Activated CD8-positive, alpha-beta T cell treated with anti-CD3 and anti-CD28 coated beads, Interleukin-2, amount 10 ng/mL, durations not matched to agents 7 days and 5 days (primary cell): ENCODE measurements at regions not wholly inside any gene's neighbourhood (a gene's known extent, or its start where the extent isn't known, plus 50 kb on each side); places are given as distances from the start of the nearest gene placed in this dataset.

Experiments used
- ATAC-seq: fragments of 150-1000 bp; cut with Tn5 transposase; one replicate; pipeline ENCODE4 v1.10.0; 2021; ENCODE audit warnings: moderate library complexity
- CTCF ChIA-PET: fragments of 350-600 bp; sonication (Branson Sonifier 250); formaldehyde crosslinking; loops from one replicate; lab custom pipeline; 2021; ENCODE audit warnings: antibody characterized with exemption; lab: Charles Lee
- POLR2A ChIA-PET: fragments of 350-600 bp; sonication (Branson Sonifier 250); formaldehyde crosslinking; loops from one replicate; lab custom pipeline; 2021; ENCODE audit warnings: antibody characterized with exemption; lab: Charles Lee
- DNase-seq: peaks from one replicate; pipeline ENCODE4 v3.0.0-alpha.2; 2020
- H3K27ac Mint-ChIP-seq: one replicate; pipeline ENCODE4 v1.8.0; 2021; ENCODE audit warnings: mild to moderate bottlenecking, mixed read lengths
- H3K27me3 Mint-ChIP-seq: one replicate; pipeline ENCODE4 v1.8.0; 2021; ENCODE audit warnings: low read depth, mixed read lengths
- H3K36me3 Mint-ChIP-seq: one replicate; pipeline ENCODE4 v1.8.0; 2021; ENCODE audit warnings: low read depth, mixed read lengths
- H3K4me1 Mint-ChIP-seq: one replicate; pipeline ENCODE4 v1.8.0; 2021; ENCODE audit warnings: low read depth, mixed read lengths
- H3K4me3 Mint-ChIP-seq: one replicate; pipeline ENCODE4 v1.8.0; 2021; ENCODE audit warnings: mild to moderate bottlenecking, mixed read lengths
- H3K9me3 Mint-ChIP-seq: one replicate; pipeline ENCODE4 v1.8.0; 2022; ENCODE audit warnings: mixed read lengths; ENCODE audit not compliant: insufficient read depth

DNA sequence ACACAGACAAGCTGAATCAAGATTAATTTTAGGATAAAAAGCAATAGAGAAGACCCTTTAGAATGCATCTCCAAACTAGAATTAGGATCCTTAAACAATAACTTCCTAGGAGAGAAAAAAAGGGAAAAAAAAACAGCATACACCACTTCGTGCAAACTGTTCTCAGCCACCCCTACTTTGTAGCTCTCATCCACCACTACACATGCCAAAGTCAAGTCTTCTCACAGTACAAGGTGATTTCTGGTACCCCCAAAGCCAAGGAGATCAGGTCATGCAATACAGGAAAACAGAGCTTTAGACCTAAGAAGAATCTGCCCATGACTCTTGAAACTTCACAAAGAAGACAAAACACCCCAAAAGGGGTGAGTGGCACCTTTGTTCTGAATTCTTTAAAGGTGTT is 166.9 kb downstream of the SUCNR1 start:
- no peak for ATAC-seq
- ChIA-PET CTCF (interaction anchor here (1.2 kb wide), 1 partner anchor 14 kb away, joined by 3 read pairs; no protein-coding TSS in a partner anchor), POLR2A (no interaction called here)
- Mint-ChIP-seq H3K36me3 (no peaks in the 10 kb centered on the region), H3K27ac (no peak overlapping the region), H3K4me3 (no peak overlapping the region), H3K27me3 (peaks cover 4% of the 10 kb centered on the region), H3K4me1 (peaks cover 2% of the 10 kb centered on the region), H3K9me3 (peaks cover 24% of the 10 kb centered on the region)
- no peak for DNase-seq

DNA sequence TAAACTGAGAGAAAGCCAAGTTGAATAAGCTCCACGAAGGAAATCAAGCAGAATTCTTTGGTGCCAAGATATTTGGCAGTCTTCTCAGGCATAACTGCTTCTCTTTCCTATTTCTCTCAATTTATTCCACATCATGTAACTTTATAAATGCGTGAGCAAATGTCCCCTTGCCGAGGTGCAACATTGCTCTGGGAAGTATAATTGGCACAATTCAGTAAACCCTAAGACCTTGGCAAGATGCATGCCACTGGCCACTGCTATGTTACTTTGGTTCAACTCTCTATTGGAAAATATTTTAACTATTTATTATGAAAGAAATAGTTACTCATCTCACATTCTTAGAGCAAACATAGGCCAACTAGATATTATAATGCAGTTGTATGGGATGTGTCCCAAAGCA is 170.2 kb downstream of the SUCNR1 start:
- H3K9me3 Mint-ChIP-seq, result peaks cover 6% of the 10 kb centered on the region
- ATAC-seq, result no peak
- CTCF ChIA-PET, result no interaction called here

DNA sequence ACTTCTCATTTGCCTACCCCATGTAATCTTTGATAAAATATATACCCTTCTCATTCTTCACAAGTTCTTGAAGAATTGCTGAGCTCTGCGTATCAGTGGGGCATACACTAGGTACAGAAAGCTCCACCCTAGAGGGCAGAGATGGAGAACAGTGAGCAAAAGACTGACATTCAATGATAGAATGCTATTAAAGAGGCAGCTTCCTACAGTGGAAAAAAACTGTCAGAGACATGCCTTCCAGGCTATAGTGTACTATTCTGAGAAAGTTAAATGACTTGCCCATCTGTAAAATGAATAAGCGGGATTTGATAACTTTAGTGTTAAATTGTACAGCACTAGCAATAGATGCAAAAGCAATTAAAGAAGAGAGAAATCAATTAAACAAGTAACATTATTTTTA is 172.8 kb downstream of the SUCNR1 start:
- no peak for ATAC-seq
- H3K27me3 Mint-ChIP-seq, result peaks cover 8% of the 10 kb centered on the region
- CTCF ChIA-PET, result no interaction called here
- H3K4me1 Mint-ChIP-seq, result no peaks in the 10 kb centered on the region
- H3K9me3 Mint-ChIP-seq, result peaks cover 3% of the 10 kb centered on the region
- no peak overlapping the region for H3K27ac Mint-ChIP-seq
- no peak overlapping the region for H3K4me3 Mint-ChIP-seq
- POLR2A ChIA-PET, result no interaction called here
- H3K36me3 Mint-ChIP-seq, result no peaks in the 10 kb centered on the region
- no peak for DNase-seq

More for the DNA sequence above, 170.2 kb downstream of the SUCNR1 start:
- DNase-seq, result no peak
- Mint-ChIP-seq H3K4me3 (no peak overlapping the region), H3K36me3 (no peaks in the 10 kb centered on the region), H3K27me3 (peaks cover 8% of the 10 kb centered on the region), H3K27ac (no peak overlapping the region), H3K4me1 (peaks cover 2% of the 10 kb centered on the region)
- POLR2A ChIA-PET, result no interaction called here

DNA sequence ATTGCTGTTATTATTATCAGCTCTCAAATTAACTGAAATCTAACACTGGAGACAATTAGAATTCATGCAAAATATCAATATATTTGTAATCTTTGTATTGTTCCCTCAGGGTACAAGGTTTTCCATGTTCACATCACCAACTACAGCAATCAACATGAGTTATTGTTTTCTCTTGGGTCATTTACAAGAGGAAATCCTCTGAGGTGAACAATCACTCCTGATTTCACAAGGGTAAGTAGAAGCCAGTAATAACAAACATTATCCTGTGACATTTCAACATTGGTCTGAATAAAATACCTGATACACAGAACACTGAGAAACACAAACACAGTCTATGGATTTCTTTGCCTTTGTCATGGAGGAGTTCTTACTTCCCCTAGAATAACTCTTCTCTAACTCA is 174.0 kb downstream of the SUCNR1 start:
- H3K36me3 Mint-ChIP-seq, result no peaks in the 10 kb centered on the region
- H3K27ac Mint-ChIP-seq, result no peak overlapping the region
- peaks cover 6% of the 10 kb centered on the region for H3K27me3 Mint-ChIP-seq

DNA sequence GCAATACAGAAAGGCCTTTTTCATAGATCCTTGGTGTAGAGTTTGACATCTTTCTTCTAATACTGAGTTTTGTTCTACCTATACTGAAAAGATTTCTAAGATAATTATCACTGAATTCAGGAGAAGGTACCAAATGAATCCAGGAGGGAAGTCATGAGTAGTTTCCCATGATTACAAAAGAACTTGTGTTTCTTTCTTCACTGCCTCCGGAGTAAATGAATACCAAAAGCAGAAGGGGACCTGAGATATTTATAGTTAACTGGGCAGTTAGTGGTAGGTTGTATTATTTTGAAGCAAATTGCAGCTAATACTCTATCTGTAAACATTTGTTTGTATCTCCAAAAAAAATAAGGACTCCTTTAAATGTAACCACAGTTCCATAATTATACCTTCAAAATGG is 175.4 kb downstream of the SUCNR1 start:
- ChIA-PET CTCF (interaction anchor here (0.6 kb wide), 1 partner anchor 13 kb away, joined by 3 read pairs; no protein-coding TSS in a partner anchor), POLR2A (no interaction called here)
- H3K9me3 Mint-ChIP-seq, result no peaks in the 10 kb centered on the region
- DNase-seq (no peak), ATAC-seq (no peak)
- no peak overlapping the region for H3K27ac Mint-ChIP-seq
- peaks cover 6% of the 10 kb centered on the region for H3K27me3 Mint-ChIP-seq
- H3K4me3 Mint-ChIP-seq, result no peak overlapping the region
- H3K36me3 Mint-ChIP-seq, result no peaks in the 10 kb centered on the region
- H3K4me1 Mint-ChIP-seq, result no peaks in the 10 kb centered on the region

More for the DNA sequence above, 174.0 kb downstream of the SUCNR1 start:
- DNase-seq (no peak), ATAC-seq (no peak)
- ChIA-PET CTCF (no interaction called here), POLR2A (no interaction called here)
- Mint-ChIP-seq H3K9me3 (no peaks in the 10 kb centered on the region), H3K4me3 (no peak overlapping the region), H3K4me1 (no peaks in the 10 kb centered on the region)

DNA sequence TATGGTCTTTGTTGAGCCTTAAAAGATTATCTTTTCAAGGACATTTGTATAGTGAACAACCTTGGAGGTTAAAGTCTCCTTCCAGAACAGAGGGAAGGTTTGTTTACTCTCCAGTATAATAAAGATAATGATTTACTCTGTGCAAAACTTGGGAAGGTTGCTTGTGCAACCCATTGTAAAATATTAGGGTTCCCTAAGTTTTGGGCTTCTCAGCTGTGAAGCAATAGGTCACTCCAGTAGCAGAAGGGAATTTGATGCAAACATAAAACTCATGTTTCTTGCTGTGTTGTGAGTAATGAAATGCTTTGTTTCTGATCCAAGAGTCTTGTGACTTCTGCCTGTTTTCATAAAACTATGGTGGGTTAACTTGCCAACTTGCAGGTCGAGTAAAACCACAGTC is 177.5 kb downstream of the SUCNR1 start:
- Mint-ChIP-seq H3K4me3 (no peak overlapping the region), H3K9me3 (no peaks in the 10 kb centered on the region), H3K4me1 (no peaks in the 10 kb centered on the region), H3K27me3 (peaks cover 6% of the 10 kb centered on the region), H3K27ac (no peak overlapping the region), H3K36me3 (no peaks in the 10 kb centered on the region)
- CTCF ChIA-PET, result no interaction called here
- ATAC-seq (no peak), DNase-seq (no peak)
- POLR2A ChIA-PET, result no interaction called here

DNA sequence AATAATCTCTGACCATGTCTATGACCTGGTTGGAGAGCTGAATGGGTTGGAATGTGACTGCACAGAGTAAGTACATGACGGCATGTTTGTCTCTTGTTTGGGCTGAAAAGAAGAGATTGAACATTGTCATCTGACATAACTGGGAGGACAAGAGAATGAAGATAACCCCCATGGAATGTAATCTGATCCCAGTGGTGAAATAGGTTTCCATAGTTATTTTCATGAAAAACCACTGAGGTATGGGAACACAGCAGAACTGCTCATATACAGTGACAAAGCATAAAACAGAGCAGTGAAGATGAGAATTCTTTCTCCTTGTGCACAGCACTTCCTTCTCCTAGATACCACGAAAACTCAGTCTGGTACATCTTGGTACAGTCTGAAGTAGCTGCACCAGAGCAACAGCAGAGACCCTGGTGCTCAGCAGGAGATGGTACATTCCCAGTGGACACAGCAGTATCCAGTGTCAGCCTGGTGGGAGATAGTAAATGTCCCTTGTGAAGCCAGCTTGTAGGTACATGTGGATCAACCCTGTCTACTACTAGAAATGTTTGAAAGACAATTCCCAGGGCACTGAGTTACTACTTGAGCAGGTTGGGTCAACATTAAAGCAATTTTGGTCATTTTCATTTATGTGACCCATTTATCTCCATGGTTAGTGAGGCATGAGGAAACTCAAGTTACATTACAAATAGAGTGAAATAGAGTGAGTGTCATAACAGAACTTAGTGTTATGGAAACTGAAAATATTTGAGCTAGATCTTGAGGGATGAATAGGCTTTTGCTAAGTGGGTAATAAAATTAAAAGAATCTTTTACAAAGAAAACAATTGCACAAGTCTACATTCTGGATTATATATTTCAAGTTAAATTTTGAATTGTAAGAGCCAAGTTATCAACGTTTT is 178.3 kb downstream of the SUCNR1 start:
- no peaks in the 10 kb centered on the region for H3K9me3 Mint-ChIP-seq
- H3K27me3 Mint-ChIP-seq, result peaks cover 8% of the 10 kb centered on the region
- H3K36me3 Mint-ChIP-seq, result no peaks in the 10 kb centered on the region
- POLR2A ChIA-PET, result no interaction called here
- no peak overlapping the region for H3K27ac Mint-ChIP-seq
- ATAC-seq (no peak), DNase-seq (no peak)
- H3K4me1 Mint-ChIP-seq, result no peaks in the 10 kb centered on the region
- CTCF ChIA-PET, result no interaction called here
- H3K4me3 Mint-ChIP-seq, result no peak overlapping the region

DNA sequence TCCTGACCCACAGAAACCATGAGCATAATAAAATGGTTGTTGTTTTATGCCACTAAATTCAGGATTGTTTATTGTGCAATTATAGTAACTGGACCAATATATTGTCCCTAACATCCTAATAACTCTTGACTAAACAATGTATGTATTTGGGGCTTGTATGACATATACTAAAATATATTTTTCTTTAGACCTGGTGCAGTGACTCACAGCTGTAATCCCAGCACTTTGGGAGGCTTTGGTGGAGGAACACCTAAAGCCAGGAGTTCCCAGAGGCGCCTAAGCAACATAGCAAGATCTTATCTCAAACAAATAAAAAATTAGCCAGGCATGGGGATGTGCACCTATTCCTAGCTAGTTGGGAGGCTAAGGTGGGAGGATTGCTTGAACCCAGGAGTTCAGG is 180.4 kb downstream of the SUCNR1 start:
- Mint-ChIP-seq H3K27ac (no peak overlapping the region), H3K4me3 (no peak overlapping the region), H3K36me3 (no peaks in the 10 kb centered on the region), H3K9me3 (no peaks in the 10 kb centered on the region), H3K27me3 (peaks cover 7% of the 10 kb centered on the region), H3K4me1 (no peaks in the 10 kb centered on the region)
- ATAC-seq (no peak), DNase-seq (no peak)
- ChIA-PET POLR2A (no interaction called here), CTCF (no interaction called here)

DNA sequence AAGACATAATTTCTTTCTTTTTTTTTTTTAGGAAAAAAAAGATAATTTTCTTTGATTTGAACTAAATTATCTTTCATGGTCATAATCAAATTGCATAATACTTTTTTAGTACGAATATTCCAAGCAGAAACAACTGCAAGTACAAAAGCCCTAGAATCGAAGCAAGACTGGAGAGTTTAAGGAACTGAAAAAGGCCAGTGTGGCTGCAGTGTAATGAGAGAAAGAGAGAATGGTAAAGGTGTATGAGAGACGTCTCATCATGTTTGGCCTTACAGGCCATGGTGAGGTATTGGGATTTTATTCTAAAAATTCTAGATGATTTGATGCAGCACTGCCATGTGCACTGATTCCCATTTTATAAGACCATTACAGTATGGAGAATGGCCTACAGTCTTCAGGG is 180.9 kb downstream of the SUCNR1 start:
- Mint-ChIP-seq H3K27ac (no peak overlapping the region), H3K9me3 (no peaks in the 10 kb centered on the region), H3K36me3 (no peaks in the 10 kb centered on the region), H3K4me1 (no peaks in the 10 kb centered on the region), H3K4me3 (no peak overlapping the region), H3K27me3 (peaks cover 7% of the 10 kb centered on the region)
- ChIA-PET POLR2A (no interaction called here), CTCF (interaction anchor here (1.5 kb wide), 1 partner anchor 18 kb away, joined by 4 read pairs; no protein-coding TSS in a partner anchor)
- DNase-seq (no peak), ATAC-seq (no peak)

DNA sequence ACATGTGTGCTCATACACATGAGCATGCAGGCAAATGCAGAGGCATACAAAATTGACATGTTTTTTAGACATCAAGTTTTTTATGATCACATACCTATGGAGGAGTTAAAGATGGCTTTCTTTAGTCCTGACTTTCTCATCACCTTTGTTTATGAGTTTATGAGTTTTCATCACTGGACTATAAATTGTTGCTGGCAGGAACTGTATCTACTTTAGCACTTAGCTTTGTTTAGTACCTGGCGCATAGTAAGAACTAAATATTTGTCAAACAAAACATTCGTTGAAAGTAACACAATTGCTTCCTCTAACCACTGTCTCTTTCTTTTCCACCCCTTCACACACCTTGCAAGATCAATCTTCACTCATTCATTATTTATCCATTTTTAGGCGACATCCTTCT is 182.6 kb downstream of the SUCNR1 start:
- H3K27me3 Mint-ChIP-seq, result peaks cover 11% of the 10 kb centered on the region
- ATAC-seq, result no peak
- no peaks in the 10 kb centered on the region for H3K36me3 Mint-ChIP-seq
- ChIA-PET CTCF (interaction anchor here (0.9 to 1.5 kb wide), 2 partner anchors 16 to 40 kb away, joined by 4 to 5 read pairs; no protein-coding TSS in a partner anchor), POLR2A (no interaction called here)
- H3K4me3 Mint-ChIP-seq, result no peak overlapping the region
- no peak overlapping the region for H3K27ac Mint-ChIP-seq
- H3K9me3 Mint-ChIP-seq, result no peaks in the 10 kb centered on the region
- no peaks in the 10 kb centered on the region for H3K4me1 Mint-ChIP-seq
- no peak for DNase-seq

DNA sequence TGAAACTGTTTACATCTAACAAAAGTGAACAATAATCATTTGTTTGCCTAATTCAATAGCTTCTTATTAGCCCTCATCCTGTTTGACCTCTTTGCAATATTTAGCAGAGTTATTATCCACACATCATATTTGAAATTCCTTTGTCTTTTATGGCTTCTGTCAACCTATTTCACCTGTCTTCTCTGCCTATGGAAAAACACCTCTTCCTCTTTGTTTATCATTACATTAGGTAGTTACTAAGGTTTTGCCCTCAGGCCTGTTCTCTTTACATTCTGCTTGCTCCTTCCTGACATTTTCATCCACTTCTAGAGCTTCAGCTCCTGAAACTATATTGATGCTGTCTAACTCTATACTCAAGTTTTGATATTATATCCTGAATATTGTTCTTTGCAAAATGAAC is 183.0 kb downstream of the SUCNR1 start:
- Mint-ChIP-seq H3K4me1 (no peaks in the 10 kb centered on the region), H3K4me3 (no peak overlapping the region), H3K36me3 (no peaks in the 10 kb centered on the region), H3K27me3 (peaks cover 10% of the 10 kb centered on the region), H3K9me3 (no peaks in the 10 kb centered on the region), H3K27ac (no peak overlapping the region)
- no peak for ATAC-seq
- no peak for DNase-seq
- POLR2A ChIA-PET, result no interaction called here
- CTCF ChIA-PET, result no interaction called here

DNA sequence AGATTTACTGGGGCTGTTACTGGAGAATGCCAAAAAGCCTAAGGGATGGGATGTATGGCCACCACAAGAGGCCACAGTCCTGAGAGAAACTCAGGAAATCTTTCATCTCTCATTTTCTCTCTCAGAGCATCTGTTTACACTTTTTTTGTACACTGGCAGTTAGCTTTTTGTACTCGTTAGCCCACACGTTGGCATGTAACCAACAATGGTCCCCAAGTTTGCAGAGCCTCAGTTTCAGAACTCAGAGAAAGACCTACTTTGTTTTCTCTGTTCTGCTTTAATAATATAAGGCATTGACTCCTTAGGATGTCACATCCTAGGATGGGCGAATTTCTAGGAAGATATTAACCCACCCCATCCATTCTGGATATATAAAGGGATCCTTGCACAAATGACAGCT is 183.5 kb downstream of the SUCNR1 start:
- ChIA-PET POLR2A (no interaction called here), CTCF (no interaction called here)
- no peaks in the 10 kb centered on the region for H3K36me3 Mint-ChIP-seq
- no peaks in the 10 kb centered on the region for H3K9me3 Mint-ChIP-seq
- H3K4me1 Mint-ChIP-seq, result no peaks in the 10 kb centered on the region
- H3K27me3 Mint-ChIP-seq, result peaks cover 9% of the 10 kb centered on the region
- ATAC-seq (no peak), DNase-seq (no peak)
- H3K4me3 Mint-ChIP-seq, result no peak overlapping the region
- no peak overlapping the region for H3K27ac Mint-ChIP-seq
